ENCODE measurements at regions not wholly inside any gene's neighbourhood (a gene's known extent, or its start where the extent isn't known, plus 50 kb on each side); places are given as distances from the start of the nearest gene placed in this dataset.

- H3K4me3 Mint-ChIP-seq: no peak overlapping the region
- CTCF ChIA-PET: no interaction called here
Measured at GRCh38 chr5:93251347-93251746, 329.7 kb downstream of the NR2F1-AS1 start.

GRCh38 chr5:93250424-93250823 is 330.6 kb downstream of the NR2F1-AS1 start:
- POLR2A ChIA-PET: no interaction called here
- Mint-ChIP-seq H3K27me3 (ENCODE audit: low read depth) (peaks cover 51% of the 10 kb centered on the region), H3K4me3 (no peak overlapping the region), H3K9me3 (no peaks in the 10 kb centered on the region), H3K36me3 (no peaks in the 10 kb centered on the region), H3K27ac (no peak overlapping the region), H3K4me1 (peaks cover 13% of the 10 kb centered on the region)
- ATAC-seq (no peak), DNase-seq (ENCODE audit: low spot score) (no peak)
- TF ChIP-seq PREB (CRISPR knock-in tag; IDR thresholded peaks at IDR 0.05; ENCODE audit: borderline replicate concordance) (no peak), IRF2 (CRISPR knock-in tag; IDR thresholded peaks at IDR 0.05; ENCODE audit: borderline replicate concordance, low read depth) (no peak), KAT7 (CRISPR knock-in tag; IDR thresholded peaks at IDR 0.05; ENCODE audit: borderline replicate concordance) (no peak), ZNF138 (CRISPR knock-in tag; conservative IDR thresholded peaks at IDR 0.05) (no peak), ARID4B (CRISPR knock-in tag; IDR thresholded peaks at IDR 0.05; ENCODE audit: borderline replicate concordance) (no peak), MAX (CRISPR knock-in tag; IDR thresholded peaks at IDR 0.05) (no peak), ZNF416 (CRISPR knock-in tag; IDR thresholded peaks at IDR 0.05) (no peak), SP1 (CRISPR knock-in tag; conservative IDR thresholded peaks at IDR 0.05) (no peak)
- CTCF ChIA-PET: interaction anchor here (0.9 kb wide), 1 partner anchor 341 kb away, joined by 3 read pairs; no protein-coding TSS in a partner anchor

More at GRCh38 chr5:93251347-93251746, 329.7 kb downstream of the NR2F1-AS1 start:
- Mint-ChIP-seq H3K9me3 (no peaks in the 10 kb centered on the region), H3K4me1 (peaks cover 9% of the 10 kb centered on the region), H3K27me3 (ENCODE audit: low read depth) (peaks cover 42% of the 10 kb centered on the region), H3K36me3 (no peaks in the 10 kb centered on the region), H3K27ac (no peak overlapping the region)
- DNase-seq (ENCODE audit: low spot score) (no peak), ATAC-seq (no peak)
- POLR2A ChIA-PET: no interaction called here
- no peak for TF ChIP-seq USF2 (CRISPR knock-in tag; IDR thresholded peaks at IDR 0.05)

GRCh38 chr5:93249651-93250289 is 331.2 kb downstream of the NR2F1-AS1 start:
- Mint-ChIP-seq H3K27ac (no peak overlapping the region), H3K4me3 (no peak overlapping the region), H3K9me3 (no peaks in the 10 kb centered on the region), H3K36me3 (no peaks in the 10 kb centered on the region), H3K4me1 (peaks cover 13% of the 10 kb centered on the region), H3K27me3 (ENCODE audit: low read depth) (peaks cover 57% of the 10 kb centered on the region)
- ChIA-PET CTCF (no interaction called here), POLR2A (no interaction called here)
- no peak for DNase-seq (ENCODE audit: low spot score)
- no peak for ATAC-seq
- TF ChIP-seq USF1 (CRISPR knock-in tag; IDR thresholded peaks at IDR 0.05): no peak
- no peak for TF ChIP-seq CREM (CRISPR knock-in tag; IDR thresholded peaks at IDR 0.05)
- TF ChIP-seq ZNF121 (CRISPR knock-in tag; IDR thresholded peaks at IDR 0.05): no peak
- no peak for TF ChIP-seq ZNF317 (CRISPR knock-in tag; IDR thresholded peaks at IDR 0.05; ENCODE audit: borderline replicate concordance, low read depth)
- TF ChIP-seq FOXJ3 (CRISPR knock-in tag; IDR thresholded peaks at IDR 0.05; ENCODE audit: borderline replicate concordance): no peak
- no peak for TF ChIP-seq ZNF281 (CRISPR knock-in tag; IDR thresholded peaks at IDR 0.05)
- TF ChIP-seq ZNF423 (CRISPR knock-in tag; IDR thresholded peaks at IDR 0.05): no peak
- TF ChIP-seq ZNF532 (CRISPR knock-in tag; IDR thresholded peaks at IDR 0.05; ENCODE audit: borderline replicate concordance): no peak
